Stomach (tissue), 8 donors: ENCODE measurements at regions not wholly inside any gene's neighbourhood (a gene's known extent, or its start where the extent isn't known, plus 50 kb on each side); places are given as distances from the start of the nearest gene placed in this dataset.

Experiments
- DNase-seq, 2 donors: peaks; one replicate each; pipeline versions ENCODE4 v3.0.0 to v3.0.0-alpha.2; 2013 to 2019
- H3K27ac ChIP-seq, 5 donors: fragments of 200-600 bp in 4 of 5; sonication (generic) in 4 of 5; one replicate each; pipeline ENCODE4 v1.5.1; 2013 to 2019; ENCODE audit warnings: mild to moderate bottlenecking in 1 of 5, moderate library complexity in 1 of 5
- H3K27me3 ChIP-seq, 3 donors: fragments of 200-600 bp; sonication (generic); one replicate each; pipeline ENCODE4 v1.5.1; 2017 to 2019; ENCODE audit warnings: mixed run types in 1 of 3
- H3K36me3 ChIP-seq, 4 donors: fragments of 200-600 bp; sonication (generic); 1 replicate in 3 of 4; 2 replicates in 1 of 4; pipeline ENCODE4 v1.5.1; 2016 to 2019
- H3K4me1 ChIP-seq, 4 donors: fragments of 200-600 bp; sonication (generic); one replicate each; pipeline ENCODE4 v1.5.1; 2016 to 2019
- H3K4me3 ChIP-seq, 4 donors: fragments of 200-600 bp; sonication (generic) in 3 of 4; one replicate each; pipeline ENCODE4 v1.5.1; 2016 to 2019; ENCODE audit warnings: mild to moderate bottlenecking in 1 of 4
- H3K9me3 ChIP-seq, 4 donors: fragments of 200-600 bp; sonication (generic); one replicate each; pipeline ENCODE4 v1.5.1; 2016 to 2019
- EP300 ChIP-seq: sonication (generic); formaldehyde crosslinking; IDR thresholded peaks from one replicate; pipeline ENCODE4 v1.6.1; 2017; ENCODE audit warnings: antibody characterized with exemption
- POLR2A ChIP-seq, 4 donors: fragments of 450-650 bp; IDR thresholded peaks; one replicate each; pipeline ENCODE4 v1.6.1; 2016; ENCODE audit warnings: antibody characterized with exemption in 4 of 4, control low read depth in 2 of 4, mild to moderate bottlenecking in 1 of 4, moderate library complexity in 1 of 4
- POLR2AphosphoS5 ChIP-seq, 3 donors: sonication (generic); formaldehyde crosslinking; IDR thresholded peaks; one replicate each; pipeline ENCODE4 v1.6.1; 2016; ENCODE audit warnings: antibody characterized with exemption in 3 of 3
- WGBS, 5 donors: extraction: QIAGEN DNeasy Blood & Tissue Kit in 3 of 5; methylation state at CpG; one replicate each; pipeline versions ENCODE4 v1.1.5 to v1.1.7; 2013 to 2018; 5-methylcytosine and 5-hydroxymethylcytosine counted together
- intact Hi-C: fragments of 100-400 bp; cut with DNase I; formaldehyde crosslinking; loops from one replicate; pipeline ENCODE4 v1.15.1; 2023; ENCODE audit warnings: low total_unique reads
- TF ChIP-seq, protein P1 (sequence below), 7 experiments: fragments of 450-650 bp in 4 of 7; fragments of 200-600 bp in 3 of 7; sonication (generic) in 3 of 7; IDR thresholded peaks; one replicate each; pipeline ENCODE4 v1.5.1; 2016 to 2019; ENCODE audit warnings: antibody characterized with exemption in 7 of 7, control low read depth in 2 of 7, mild to moderate bottlenecking in 1 of 7
- donor health status: healthy with polysubstance abuse.
- donor health status: Bipolar disorder and iron deficiency.
- donor health status: healthy.

DNA sequence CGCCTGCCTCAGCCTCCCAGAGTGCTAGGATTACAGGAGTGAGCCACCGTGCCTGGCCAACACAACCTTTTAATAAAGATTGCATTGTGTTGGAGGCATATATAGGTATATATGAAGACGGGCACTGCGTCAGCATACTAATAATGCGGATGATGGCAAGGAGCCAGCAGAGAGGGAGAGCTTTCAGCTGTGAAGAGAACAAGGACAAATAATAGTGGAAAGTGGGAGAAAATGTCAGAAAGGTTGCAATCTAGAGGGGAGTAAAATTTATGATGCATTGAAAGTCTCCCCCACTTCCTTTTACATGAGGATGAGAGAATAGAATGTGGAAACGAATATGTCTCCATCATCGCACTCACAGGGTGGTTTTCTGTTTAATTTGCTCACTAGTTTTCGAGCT lies 170.5 kb upstream of the TBL1XR1 start:
- WGBS, 5 donors, result 82 to 88% (median 83%) methylated on average over 8 of the region's 8 CpGs
- intact Hi-C loops, result loop anchor here (10.0 kb wide), 1 partner anchor 313 kb away; no protein-coding TSS in a partner anchor

DNA sequence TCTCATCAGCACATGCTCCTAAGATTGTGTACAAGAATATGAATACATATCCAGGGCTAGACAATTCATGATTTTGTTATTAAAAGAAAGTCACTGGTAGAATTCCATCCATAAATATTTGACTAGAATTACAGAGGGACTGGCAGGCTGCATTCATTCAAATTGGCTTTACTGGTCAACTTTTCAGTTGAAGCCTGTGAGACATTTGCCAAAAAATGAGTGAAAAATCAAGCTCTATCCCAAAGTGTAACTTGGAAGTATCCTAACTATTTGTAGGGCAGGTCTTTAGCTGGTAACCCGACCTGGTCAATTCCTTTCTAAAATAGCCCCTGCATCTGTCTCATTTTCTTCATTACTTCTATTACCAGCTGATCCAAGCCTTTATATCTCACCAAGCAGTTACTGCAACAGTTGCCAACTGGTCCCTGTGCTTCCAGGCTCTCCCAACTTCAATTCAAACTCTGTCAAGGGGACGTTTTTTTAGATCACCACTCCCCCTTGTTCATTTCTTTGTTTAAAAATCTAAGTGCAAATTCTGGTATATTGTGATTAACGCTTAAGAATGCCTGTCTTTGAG lies 173.1 kb upstream of the TBL1XR1 start:
- Histone ChIP-seq H3K4me3 (no peak overlapping the region), H3K27ac (no peak overlapping the region), H3K4me1 (peaks cover 0 to 12% (median 0%) of the 10 kb centered on the region in 4 donors), H3K9me3 (no peaks in the 10 kb centered on the region), H3K36me3 (no peaks in the 10 kb centered on the region), H3K27me3 (no peaks in the 10 kb centered on the region)
- WGBS, 5 donors, result 57 to 63% (median 58%) methylated on average over 3 of the region's 3 CpGs
- no peak for DNase-seq
- intact Hi-C loops, result no loop called here
- no peak for TF ChIP-seq POLR2AphosphoS5 (IDR thresholded peaks at IDR 0.05)
- TF ChIP-seq, protein P1, sequence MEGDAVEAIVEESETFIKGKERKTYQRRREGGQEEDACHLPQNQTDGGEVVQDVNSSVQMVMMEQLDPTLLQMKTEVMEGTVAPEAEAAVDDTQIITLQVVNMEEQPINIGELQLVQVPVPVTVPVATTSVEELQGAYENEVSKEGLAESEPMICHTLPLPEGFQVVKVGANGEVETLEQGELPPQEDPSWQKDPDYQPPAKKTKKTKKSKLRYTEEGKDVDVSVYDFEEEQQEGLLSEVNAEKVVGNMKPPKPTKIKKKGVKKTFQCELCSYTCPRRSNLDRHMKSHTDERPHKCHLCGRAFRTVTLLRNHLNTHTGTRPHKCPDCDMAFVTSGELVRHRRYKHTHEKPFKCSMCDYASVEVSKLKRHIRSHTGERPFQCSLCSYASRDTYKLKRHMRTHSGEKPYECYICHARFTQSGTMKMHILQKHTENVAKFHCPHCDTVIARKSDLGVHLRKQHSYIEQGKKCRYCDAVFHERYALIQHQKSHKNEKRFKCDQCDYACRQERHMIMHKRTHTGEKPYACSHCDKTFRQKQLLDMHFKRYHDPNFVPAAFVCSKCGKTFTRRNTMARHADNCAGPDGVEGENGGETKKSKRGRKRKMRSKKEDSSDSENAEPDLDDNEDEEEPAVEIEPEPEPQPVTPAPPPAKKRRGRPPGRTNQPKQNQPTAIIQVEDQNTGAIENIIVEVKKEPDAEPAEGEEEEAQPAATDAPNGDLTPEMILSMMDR (IDR thresholded peaks at IDR 0.05), result no peak
- TF ChIP-seq EP300, result no peak
- TF ChIP-seq POLR2A (IDR thresholded peaks at IDR 0.05), result no peak

More for the DNA sequence above, 170.5 kb upstream of the TBL1XR1 start:
- TF ChIP-seq EP300 (no peak), POLR2A (IDR thresholded peaks at IDR 0.05) (no peak), POLR2AphosphoS5 (IDR thresholded peaks at IDR 0.05) (no peak)
- Histone ChIP-seq H3K4me3 (no peak overlapping the region), H3K4me1 (peaks cover 0 to 16% (median 1%) of the 10 kb centered on the region in 4 donors), H3K27ac (no peak overlapping the region), H3K9me3 (no peaks in the 10 kb centered on the region), H3K27me3 (no peaks in the 10 kb centered on the region), H3K36me3 (no peaks in the 10 kb centered on the region)
- DNase-seq, result peak in 1 of 2 donors; percentile 48

DNA sequence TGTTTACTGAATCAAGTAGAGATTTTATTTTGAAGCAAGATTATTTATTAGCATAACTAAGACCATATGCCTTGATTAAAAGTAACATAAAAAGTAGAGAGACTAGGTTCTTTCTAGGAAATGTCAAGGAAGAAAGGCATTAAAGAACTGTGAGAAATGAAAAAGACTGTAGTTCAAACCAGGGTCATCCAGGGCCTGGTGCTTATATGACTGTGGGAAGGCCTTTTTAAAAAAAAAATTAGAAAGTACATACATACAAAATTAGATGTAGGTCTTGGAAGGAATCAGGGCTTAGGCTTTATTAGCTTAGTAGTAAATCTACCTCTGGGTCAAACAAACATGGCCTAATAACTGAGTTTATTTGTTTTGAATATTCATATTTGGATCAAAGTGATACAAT lies 173.9 kb upstream of the TBL1XR1 start:
- no peak for DNase-seq
- Histone ChIP-seq H3K4me1 (peaks cover 0 to 12% (median 0%) of the 10 kb centered on the region in 4 donors), H3K9me3 (no peaks in the 10 kb centered on the region), H3K4me3 (no peak overlapping the region), H3K27ac (no peak overlapping the region), H3K27me3 (no peaks in the 10 kb centered on the region), H3K36me3 (no peaks in the 10 kb centered on the region)
- TF ChIP-seq EP300 (no peak), POLR2A (IDR thresholded peaks at IDR 0.05) (no peak), POLR2AphosphoS5 (IDR thresholded peaks at IDR 0.05) (no peak)
- TF ChIP-seq, protein P1 (IDR thresholded peaks at IDR 0.05), result no peak
- intact Hi-C loops, result no loop called here

DNA sequence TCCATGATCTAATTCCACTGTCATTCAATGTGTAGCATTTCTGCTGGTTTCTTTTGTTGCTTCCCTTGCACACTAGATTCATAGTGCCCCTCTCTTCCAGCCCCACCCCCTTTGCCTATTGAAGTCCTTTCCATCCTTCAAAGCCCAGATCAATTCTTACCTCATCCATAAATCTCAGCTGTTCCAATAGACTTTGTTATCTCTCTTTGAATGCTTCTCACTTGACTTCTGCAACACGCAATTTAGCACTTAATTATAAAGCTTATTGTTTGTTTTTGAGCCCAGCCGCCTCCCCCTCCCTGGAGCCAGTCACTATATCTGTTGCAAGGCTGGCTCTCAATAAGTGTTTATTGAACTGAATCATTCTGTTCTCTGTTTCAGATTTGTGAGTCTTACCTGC lies 174.6 kb upstream of the TBL1XR1 start:
- peak in 1 of 2 donors; percentile 20 for DNase-seq
- Histone ChIP-seq H3K27me3 (no peaks in the 10 kb centered on the region), H3K4me1 (peaks cover 0 to 12% (median 0%) of the 10 kb centered on the region in 4 donors), H3K9me3 (no peaks in the 10 kb centered on the region), H3K27ac (no peak overlapping the region), H3K4me3 (no peak overlapping the region), H3K36me3 (no peaks in the 10 kb centered on the region)
- TF ChIP-seq, protein P1 (IDR thresholded peaks at IDR 0.05), result no peak
- TF ChIP-seq POLR2A (IDR thresholded peaks at IDR 0.05) (no peak), POLR2AphosphoS5 (IDR thresholded peaks at IDR 0.05) (no peak), EP300 (no peak)
- WGBS, 5 donors, result 50 to 77% (median 58%) methylated on average over 2 of the region's 2 CpGs
- intact Hi-C loops, result no loop called here

DNA sequence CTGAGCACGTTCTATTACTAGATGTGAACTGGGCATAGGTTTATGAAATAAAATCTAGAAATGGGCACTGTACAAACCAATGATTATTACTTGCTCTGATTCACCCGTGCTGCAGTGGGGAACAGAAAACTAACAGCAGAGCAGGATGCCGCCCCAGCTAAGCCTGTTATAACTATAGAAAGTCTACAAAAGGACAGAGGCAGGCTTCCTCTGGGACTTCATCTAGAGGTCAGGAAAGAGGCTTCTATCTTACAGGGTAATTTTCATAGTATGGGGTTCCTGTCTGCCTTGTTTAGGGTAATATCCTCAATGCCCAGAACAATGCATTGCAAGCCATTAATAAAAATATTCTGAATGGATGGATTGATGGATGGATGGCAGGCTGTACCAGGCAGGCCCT lies 177.0 kb upstream of the TBL1XR1 start:
- intact Hi-C loops, result no loop called here
- H3K4me3 ChIP-seq, result no peak overlapping the region
- H3K27me3 ChIP-seq, result no peaks in the 10 kb centered on the region
- H3K9me3 ChIP-seq, result no peaks in the 10 kb centered on the region
- WGBS, 5 donors, result 80 to 90% (median 88%) methylated on average over 3 of the region's 3 CpGs
- TF ChIP-seq EP300, result no peak
- no peak for TF ChIP-seq POLR2A (IDR thresholded peaks at IDR 0.05)
- TF ChIP-seq, protein P1 (IDR thresholded peaks at IDR 0.05), result no peak
- TF ChIP-seq POLR2AphosphoS5 (IDR thresholded peaks at IDR 0.05), result no peak
- DNase-seq, result no peak
- no peaks in the 10 kb centered on the region for H3K36me3 ChIP-seq
- peaks cover 0 to 12% (median 0%) of the 10 kb centered on the region in 4 donors for H3K4me1 ChIP-seq
- H3K27ac ChIP-seq, result no peak overlapping the region
